H1 (cell line): ENCODE measurements at regions not wholly inside any gene's neighbourhood (a gene's known extent, or its start where the extent isn't known, plus 50 kb on each side); places are given as distances from the start of the nearest gene placed in this dataset.

Experiments used
- CTCF ChIA-PET: fragments of 300-600 bp; sonication (Branson Sonifier 250); formaldehyde crosslinking; loops from one replicate; lab custom pipeline; 2021; ENCODE audit not compliant: partially characterized antibody; lab: Charles Lee
- POLR2A ChIA-PET: fragments of 300-600 bp; sonication (Branson Sonifier 250); formaldehyde crosslinking; loops from one replicate; lab custom pipeline; 2021; ENCODE audit warnings: inconsistent platforms; ENCODE audit not compliant: partially characterized antibody; lab: Charles Lee
- DNase-seq, 2 experiments: peaks; one replicate each; pipeline versions ENCODE4 v3.0.0 to v3.0.0-alpha.2; 2010 to 2022; ENCODE audit warnings: low spot score in 2 of 2, low read depth in 1 of 2, mixed read lengths in 1 of 2
- FAIRE-seq: peaks from 2 replicates; lab custom pipeline; 2011; peaks lifted over from hg19 to GRCh38; lab: Jason Lieb, UNC
- H2AFZ ChIP-seq: 2 replicates; pipeline ENCODE4 v1.8.1; 2012; ENCODE audit warnings: low read length, inconsistent platforms
- H2AK5ac ChIP-seq: 2 replicates; pipeline ENCODE4 v1.6.1; 2013; ENCODE audit warnings: low read depth, low read length
- H2BK120ac ChIP-seq: replicated peaks from 2 replicates; pipeline ENCODE3; 2013; ENCODE audit warnings: low read depth, low read length, inconsistent platforms
- H2BK12ac ChIP-seq: 2 replicates; pipeline ENCODE4 v1.6.1; 2013; ENCODE audit warnings: low read depth, low read length
- H2BK15ac ChIP-seq: 2 replicates; pipeline ENCODE4 v1.6.1; 2013; ENCODE audit warnings: low read length
- H2BK20ac ChIP-seq: 2 replicates; pipeline ENCODE4 v1.6.1; 2013; ENCODE audit warnings: low read length
- H2BK5ac ChIP-seq: 2 replicates; pipeline ENCODE4 v1.6.1; 2013; ENCODE audit warnings: low read depth, low read length
- H3K14ac ChIP-seq: 2 replicates; pipeline ENCODE4 v1.6.1; 2013; ENCODE audit warnings: inconsistent platforms; ENCODE audit not compliant: insufficient read length
- H3K18ac ChIP-seq: 2 replicates; pipeline ENCODE4 v1.6.1; 2013; ENCODE audit warnings: low read length; ENCODE audit errors: extremely low read depth
- H3K23ac ChIP-seq: 2 replicates; pipeline ENCODE4 v1.6.1; 2013; ENCODE audit warnings: inconsistent platforms; ENCODE audit not compliant: insufficient read length
- H3K23me2 ChIP-seq: 2 replicates; pipeline ENCODE4 v1.6.1; 2013; ENCODE audit warnings: low read depth, low read length
- H3K27ac ChIP-seq: 2 replicates; pipeline ENCODE4 v1.6.1; 2011; ENCODE audit warnings: low read depth, low read length, inconsistent platforms
- H3K27me3 ChIP-seq, 4 experiments: replicated peaks in 1 of 4; 1 replicate in 1 of 4; 2 replicates in 3 of 4; pipeline versions ENCODE4 v1.6.1 to v1.8.1; 2011 to 2013; ENCODE audit warnings: low read length in 3 of 4, mild to moderate bottlenecking in 3 of 4, inconsistent platforms in 2 of 4, mixed read lengths in 2 of 4, moderate library complexity in 1 of 4; ENCODE audit not compliant: control insufficient read depth in 3 of 4, insufficient read depth in 3 of 4; ENCODE audit errors: extremely low read depth in 1 of 4
- H3K36me3 ChIP-seq, 4 experiments: 2 replicates each; pipeline versions ENCODE4 v1.6.1 to v1.8.1; 2011 to 2013; ENCODE audit warnings: mild to moderate bottlenecking in 4 of 4, low read length in 3 of 4, moderate library complexity in 2 of 4, control low read depth in 1 of 4, inconsistent platforms in 1 of 4; ENCODE audit not compliant: insufficient read depth in 4 of 4, control insufficient read depth in 2 of 4
- H3K4ac ChIP-seq: replicated peaks from 2 replicates; pipeline ENCODE3; 2013; ENCODE audit warnings: low read length, low read depth, mixed read lengths, inconsistent platforms; ENCODE audit not compliant: insufficient read length
- H3K4me1 ChIP-seq, 4 experiments: replicated peaks in 1 of 4; 1 replicate in 1 of 4; 2 replicates in 3 of 4; pipeline versions ENCODE4 v1.6.1 to v1.8.1; 2011 to 2013; ENCODE audit warnings: low read length in 3 of 4, inconsistent platforms in 2 of 4, mixed read lengths in 1 of 4; ENCODE audit not compliant: insufficient read depth in 4 of 4, control insufficient read depth in 3 of 4
- H3K4me2 ChIP-seq, 2 experiments: 2 replicates each; pipeline versions ENCODE4 v1.6.1 to v1.8.1; 2011 to 2013; ENCODE audit warnings: low read depth in 2 of 2, low read length in 2 of 2, control low read depth in 1 of 2, inconsistent platforms in 1 of 2, mild to moderate bottlenecking in 1 of 2; ENCODE audit not compliant: insufficient read depth in 1 of 2
- H3K4me3 ChIP-seq, 4 experiments: fragments of 200-600, 300-600 bp in 1 of 4; sonication (generic), shearing (Covaris generic), sonication (Bioruptor Twin) in 1 of 4; 2 replicates each; pipeline versions ENCODE4 v1.5.1 to v1.8.1; 2011 to 2016; ENCODE audit warnings: low read length in 4 of 4, low read depth in 3 of 4, control low read depth in 2 of 4, inconsistent platforms in 2 of 4, mild to moderate bottlenecking in 2 of 4, mixed read lengths in 1 of 4, moderate library complexity in 1 of 4; ENCODE audit not compliant: insufficient read depth in 2 of 4; ENCODE audit errors: extremely low read depth in 1 of 4
- H3K56ac ChIP-seq: replicated peaks from 2 replicates; pipeline ENCODE3; 2013; ENCODE audit warnings: low read depth, mild to moderate bottlenecking, mixed read lengths, low read length, inconsistent platforms; ENCODE audit not compliant: insufficient read length
- H3K79me1 ChIP-seq: 2 replicates; pipeline ENCODE4 v1.6.1; 2013; ENCODE audit warnings: low read depth, low read length, control low read depth
- H3K79me2 ChIP-seq, 2 experiments: 2 replicates each; pipeline versions ENCODE4 v1.6.1 to v1.8.1; 2012 to 2013; ENCODE audit warnings: low read length in 2 of 2, mild to moderate bottlenecking in 2 of 2, inconsistent platforms in 1 of 2; ENCODE audit not compliant: insufficient read depth in 2 of 2, control insufficient read depth in 1 of 2
- H3K9ac ChIP-seq, 4 experiments: replicated peaks in 1 of 4; 1 replicate in 1 of 4; 2 replicates in 3 of 4; pipeline versions ENCODE4 v1.6.1 to v1.8.1; 2011 to 2013; ENCODE audit warnings: low read depth in 3 of 4, low read length in 3 of 4, control low read depth in 2 of 4, mild to moderate bottlenecking in 2 of 4, moderate library complexity in 2 of 4, inconsistent platforms in 1 of 4; ENCODE audit errors: extremely low read depth in 1 of 4
- H3K9me3 ChIP-seq, 2 experiments: 2 replicates each; pipeline versions ENCODE4 v1.6.1 to v1.8.1; 2012 to 2013; ENCODE audit warnings: mild to moderate bottlenecking in 2 of 2, moderate library complexity in 2 of 2, control low read depth in 1 of 2, inconsistent platforms in 1 of 2, low read depth in 1 of 2, low read length in 1 of 2, mixed read lengths in 1 of 2; ENCODE audit not compliant: insufficient read depth in 2 of 2
- H4K20me1 ChIP-seq, 2 experiments: replicated peaks in 1 of 2; 2 replicates each; pipeline versions ENCODE3 to v1.8.1; 2011 to 2013; ENCODE audit warnings: inconsistent platforms in 2 of 2, low read length in 2 of 2, mild to moderate bottlenecking in 1 of 2; ENCODE audit not compliant: insufficient read depth in 2 of 2, control insufficient read depth in 1 of 2
- H4K5ac ChIP-seq: 2 replicates; pipeline ENCODE4 v1.6.1; 2013; ENCODE audit warnings: low read length, low read depth, mixed read lengths, inconsistent platforms; ENCODE audit not compliant: insufficient read length
- H4K8ac ChIP-seq: 2 replicates; pipeline ENCODE4 v1.8.0; 2013; ENCODE audit warnings: mild to moderate bottlenecking, moderate library complexity, low read length, inconsistent platforms; ENCODE audit not compliant: insufficient read depth; ENCODE audit errors: extremely low read depth
- H4K91ac ChIP-seq: replicated peaks from 2 replicates; pipeline ENCODE3; 2013; ENCODE audit warnings: low read length, mixed read lengths, inconsistent platforms; ENCODE audit not compliant: insufficient read length
- CEBPB ChIP-seq: IDR thresholded peaks from 2 replicates; pipeline ENCODE4 v1.6.1; 2012; ENCODE audit warnings: low read depth, low read length
- CREB1 ChIP-seq: IDR thresholded peaks from 2 replicates; pipeline ENCODE4 v1.6.1; 2012; ENCODE audit warnings: inconsistent platforms
- HDAC2 ChIP-seq, 2 experiments: fragments of 300-600 bp in 1 of 2; sonication (generic) in 1 of 2; IDR thresholded peaks; 2 replicates each; pipeline ENCODE4 v1.6.1; 2011 to 2012; ENCODE audit warnings: low read depth in 2 of 2, low read length in 2 of 2, mild to moderate bottlenecking in 2 of 2, moderate library complexity in 2 of 2, borderline replicate concordance in 1 of 2, inconsistent platforms in 1 of 2
- HDAC6 ChIP-seq: IDR thresholded peaks from one replicate; pipeline ENCODE4 v1.7.1; 2012; ENCODE audit warnings: low read depth, mild to moderate bottlenecking, inconsistent platforms, low read length, moderate library complexity
- POLR2A ChIP-seq, 2 experiments: IDR thresholded peaks; 1 replicate in 1 of 2; 2 replicates in 1 of 2; pipeline ENCODE4 v1.6.1; 2011; ENCODE audit warnings: low read depth in 2 of 2, low read length in 2 of 2, mild to moderate bottlenecking in 2 of 2; ENCODE audit errors: control extremely low read depth in 1 of 2
- RXRA ChIP-seq: IDR thresholded peaks from 2 replicates; pipeline ENCODE4 v1.6.1; 2011; ENCODE audit warnings: low read depth, mild to moderate bottlenecking, low read length, moderate library complexity; ENCODE audit not compliant: insufficient read depth
- TCF12 ChIP-seq: IDR thresholded peaks from 2 replicates; pipeline ENCODE4 v1.6.1; 2011; ENCODE audit warnings: low read depth, mild to moderate bottlenecking, low read length
- WGBS, 2 experiments: shearing (Covaris generic) in 1 of 2; methylation state at CpG; one replicate each; pipeline versions ENCODE4 v1.1.6 to v1.1.7; 2013 to 2015; ENCODE audit warnings: low lambda C conversion rate in 2 of 2, mixed read lengths in 2 of 2, inconsistent platforms in 1 of 2, low coverage in 1 of 2, missing lambda C conversion rate in 1 of 2; ENCODE audit not compliant: insufficient replicate concordance in 2 of 2, insufficient coverage in 1 of 2, insufficient read length in 1 of 2; ENCODE audit errors: extremely low coverage in 1 of 2, missing lambda C conversion rate in 1 of 2; 5-methylcytosine and 5-hydroxymethylcytosine counted together

GRCh38 chr11:28529046-28529445, 420.9 kb downstream of the METTL15 start:
- ChIA-PET POLR2A (no interaction called here), CTCF (interaction anchor here (0.7 to 3.3 kb wide), 19 partner anchors 12 to 834 kb away, joined by 3 to 16 read pairs (median 3); partner anchors contain the start of gene BDNF)
- H3K9ac ChIP-seq, result no peak overlapping the region
- WGBS, 2 experiments, result 88% methylated on average over 3 of the region's 3 CpGs; no CpG with 5 or more reads in 1 of the 2 experiments
- DNase-seq (no peak), FAIRE-seq (no peak)
- H2AK5ac ChIP-seq, result no peak overlapping the region
- no peak overlapping the region for H4K8ac ChIP-seq
- no peak overlapping the region for H3K18ac ChIP-seq
- H2BK20ac ChIP-seq, result no peak overlapping the region
- H3K79me2 ChIP-seq, result no peaks in the 10 kb centered on the region
- H3K23ac ChIP-seq, result no peak overlapping the region
- H3K4me1 ChIP-seq, result no peaks in the 10 kb centered on the region
- no peak overlapping the region for H3K4me3 ChIP-seq
- H3K36me3 ChIP-seq, result no peaks in the 10 kb centered on the region; a peak in 1 of 8 replicates
- H3K4me2 ChIP-seq, result no peak overlapping the region
- H2BK12ac ChIP-seq, result no peak overlapping the region
- no peak overlapping the region for H2BK15ac ChIP-seq
- H3K56ac ChIP-seq, result no peak overlapping the region
- no peak for TF ChIP-seq TCF12
- no peak for TF ChIP-seq RXRA
- TF ChIP-seq CREB1, result no peak
- TF ChIP-seq HDAC6, result no peak
- no peak for TF ChIP-seq POLR2A (IDR thresholded peaks at IDR 0.05; ENCODE audit: control extremely low read depth in 1 of 2, low read depth in 2 of 2, low read length in 2 of 2)
- TF ChIP-seq CEBPB, result no peak
- no peak for TF ChIP-seq HDAC2 (IDR thresholded peaks at IDR 0.05; ENCODE audit: borderline replicate concordance in 1 of 2, low read depth in 2 of 2, low read length in 2 of 2)
- peaks cover 7 to 16% of the 10 kb centered on the region in 2 experiments; a peak in 3 of 4 replicates for H3K9me3 ChIP-seq
- H3K23me2 ChIP-seq, result no peaks in the 10 kb centered on the region
- no peak overlapping the region for H4K91ac ChIP-seq
- no peaks in the 10 kb centered on the region for H4K20me1 ChIP-seq
- no peak overlapping the region for H3K14ac ChIP-seq
- H3K79me1 ChIP-seq, result no peaks in the 10 kb centered on the region
- no peak overlapping the region for H4K5ac ChIP-seq
- no peak overlapping the region for H2AFZ ChIP-seq
- H3K4ac ChIP-seq, result no peak overlapping the region
- H2BK5ac ChIP-seq, result no peak overlapping the region
- H3K27me3 ChIP-seq, result no peaks in the 10 kb centered on the region
- H3K27ac ChIP-seq, result no peak overlapping the region
- no peak overlapping the region for H2BK120ac ChIP-seq
